Left ventricle myocardium superior (tissue), 1 donor: ENCODE measurements at regions not wholly inside any gene's neighbourhood (a gene's known extent, or its start where the extent isn't known, plus 50 kb on each side); places are given as distances from the start of the nearest gene placed in this dataset.

Experiments
- ATAC-seq: fragments of 200-7000 bp; cut with Tn5 transposase; one replicate; pipeline ENCODE4 v1.9.1; 2020; ENCODE audit warnings: mild to moderate bottlenecking, moderate library complexity
- DNase-seq: peaks from one replicate; pipeline ENCODE4 v3.0.0-alpha.2; 2020
- intact Hi-C: fragments of 100-400 bp; cut with micrococcal nuclease; formaldehyde crosslinking; loops from one replicate; pipeline ENCODE4 v1.11.0; 2022
- donor health status: DM: no; HTN: yes; CAD: no; lungs with severe emphysema.

GRCh38 chr22:49271831-49272230, 555.8 kb downstream of the BRD1 start:
- ATAC-seq (no peak), DNase-seq (no peak)
- intact Hi-C loops: no loop called here

DNA sequence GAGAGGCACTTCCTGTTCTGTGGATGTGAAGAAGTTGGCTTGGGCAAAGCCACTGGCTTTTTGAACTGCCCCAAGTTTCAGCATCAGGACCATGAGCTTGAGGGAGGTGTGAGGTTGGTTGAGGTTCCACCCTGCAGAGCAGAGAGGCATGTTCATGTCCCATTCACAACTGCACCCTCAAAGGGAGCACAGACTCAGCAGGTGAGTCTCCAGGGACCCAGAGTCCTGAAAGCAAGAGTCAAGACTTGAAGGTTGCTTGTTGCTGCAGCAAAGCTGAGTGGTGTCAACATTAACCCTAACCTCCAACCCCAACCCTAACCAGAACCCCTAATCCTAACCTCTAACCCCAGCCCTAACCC, 556.3 kb downstream of the BRD1 start:
- ATAC-seq (no peak), DNase-seq (no peak)
- intact Hi-C loops: no loop called here

GRCh38 chr22:49270595-49271368, 556.9 kb downstream of the BRD1 start:
- intact Hi-C loops: no loop called here
- ATAC-seq: no peak
- DNase-seq: no peak

DNA sequence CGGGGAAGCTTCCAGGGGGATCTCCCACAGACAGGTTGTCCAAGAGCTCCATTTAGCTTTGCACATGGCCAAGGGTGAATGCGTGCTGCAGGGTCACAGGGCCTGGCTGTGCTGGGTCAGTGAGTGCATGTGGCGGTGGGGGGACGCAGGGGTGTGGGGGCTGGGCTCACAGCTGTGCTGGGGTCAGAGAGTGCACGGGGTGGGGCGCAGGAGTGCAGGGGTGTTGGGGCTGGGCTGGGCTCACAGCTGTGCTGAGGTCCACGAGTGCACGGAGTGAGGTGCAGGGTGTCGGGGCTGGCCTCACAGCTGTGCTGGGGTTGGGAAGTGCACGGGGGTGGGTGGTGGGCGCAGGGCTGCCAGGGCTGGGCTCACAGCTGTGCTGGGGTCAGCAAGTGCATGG, 557.7 kb downstream of the BRD1 start:
- intact Hi-C loops: no loop called here
- DNase-seq (no peak), ATAC-seq (no peak)

DNA sequence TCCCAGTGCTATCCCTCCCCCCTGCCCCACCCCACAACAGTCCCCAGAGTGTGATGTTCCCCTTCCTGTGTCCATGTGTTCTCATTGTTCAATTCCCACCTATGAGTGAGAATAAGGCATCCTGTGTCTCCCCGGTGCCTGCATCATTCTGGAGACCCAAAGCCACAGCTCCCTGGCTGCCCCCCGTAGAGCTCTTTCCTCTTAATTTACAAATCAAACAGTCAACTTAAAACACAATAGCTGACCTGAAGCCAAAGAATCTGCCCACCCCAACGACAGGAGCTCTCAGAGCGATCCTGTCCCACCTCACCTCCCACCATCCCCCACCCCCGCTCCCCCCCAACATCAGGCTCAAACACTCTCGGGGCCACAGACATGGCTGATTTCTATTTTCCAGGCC, 558.3 kb downstream of the BRD1 start:
- intact Hi-C loops: no loop called here
- ATAC-seq (no peak), DNase-seq (no peak)

DNA sequence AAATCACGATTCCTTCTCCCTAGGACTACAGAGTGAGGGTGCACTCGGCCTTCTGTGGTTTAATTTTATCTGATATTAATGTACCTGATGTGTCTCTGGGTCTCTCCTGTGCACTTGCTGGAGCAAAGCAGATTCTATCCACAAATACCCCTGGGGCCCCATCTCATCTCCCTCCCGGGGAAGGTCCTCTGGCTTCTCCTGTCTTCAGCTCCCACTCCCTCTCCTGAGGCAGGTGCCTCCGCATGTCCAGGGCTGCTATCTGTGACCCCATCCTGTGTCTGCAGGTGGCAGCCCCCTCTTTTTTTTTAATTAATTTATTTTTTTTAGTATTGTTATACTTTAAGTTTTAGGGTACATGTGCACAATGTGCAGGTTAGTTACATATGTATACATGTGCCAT, 558.7 kb downstream of the BRD1 start:
- no peak for DNase-seq
- intact Hi-C loops: no loop called here
- no peak for ATAC-seq

DNA sequence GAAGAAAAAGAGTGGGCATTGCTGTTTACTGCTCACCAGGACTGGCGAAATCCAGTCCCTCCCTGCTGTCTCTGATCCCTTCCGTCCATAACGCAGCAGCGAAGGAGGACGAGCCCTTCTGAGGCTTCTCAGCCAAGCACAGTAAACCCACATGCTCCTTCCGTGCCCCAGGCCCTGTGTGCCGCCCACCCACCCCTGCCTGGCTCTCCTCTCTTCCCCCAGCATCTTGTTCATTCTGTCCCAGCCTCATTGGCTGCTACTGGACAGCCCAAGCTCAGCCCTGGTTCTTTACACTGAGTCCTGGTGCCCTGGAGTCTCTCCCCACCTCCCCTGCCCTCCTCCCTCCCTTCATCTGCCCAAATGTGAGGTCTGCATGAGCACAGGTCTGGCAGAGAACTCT, 559.7 kb downstream of the BRD1 start:
- intact Hi-C loops: no loop called here
- no peak for ATAC-seq
- DNase-seq: no peak

DNA sequence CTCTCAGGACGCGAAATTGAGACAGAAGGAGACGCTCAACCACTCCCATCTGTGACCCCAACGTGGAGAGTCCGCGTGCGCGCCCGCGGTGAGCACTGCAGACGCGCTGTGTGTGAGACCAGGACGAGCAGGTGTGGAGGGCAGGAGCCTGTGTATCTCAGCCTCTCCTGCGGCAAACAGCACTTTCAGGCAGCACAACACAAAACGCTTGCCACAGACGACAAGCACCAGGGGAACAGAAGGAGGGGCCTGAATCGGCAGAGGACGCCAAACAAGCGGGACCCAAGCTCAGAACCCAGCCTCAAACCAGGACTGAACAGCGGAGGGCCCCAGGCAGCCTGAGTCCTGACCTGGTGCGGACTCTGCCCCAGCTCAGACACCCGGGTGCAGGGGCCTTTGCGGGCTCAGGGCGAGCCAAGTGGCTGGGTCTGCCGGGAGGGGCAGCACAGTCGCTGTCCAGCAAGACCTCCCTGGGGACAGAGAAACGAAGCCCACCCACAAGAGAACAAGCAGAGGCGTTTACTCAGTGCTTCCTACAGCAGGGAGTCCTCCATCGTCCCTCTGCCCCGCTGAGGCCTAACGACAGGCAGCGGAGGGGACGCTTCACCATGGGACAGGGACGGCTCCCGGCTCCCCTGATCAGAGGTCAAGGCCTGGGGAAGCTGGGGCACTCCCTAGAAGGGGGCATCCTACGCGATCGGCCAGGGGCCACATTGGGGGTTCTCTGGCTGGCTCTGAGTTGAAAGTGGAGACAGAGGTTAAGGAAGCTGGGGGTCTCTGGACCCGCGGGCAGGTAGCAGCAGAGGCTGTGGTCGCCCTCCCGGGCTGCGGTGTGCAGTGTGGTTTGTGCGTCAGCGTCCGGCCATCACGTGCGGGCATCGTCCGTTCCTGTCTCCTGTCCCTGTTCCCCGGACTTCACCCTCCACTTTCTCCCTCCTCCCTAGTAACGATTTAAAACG, 560.8 kb downstream of the BRD1 start:
- intact Hi-C loops: no loop called here
- DNase-seq (no peak), ATAC-seq (no peak)

GRCh38 chr22:49264696-49265095, 563.0 kb downstream of the BRD1 start:
- ATAC-seq: no peak
- intact Hi-C loops: no loop called here
- no peak for DNase-seq

DNA sequence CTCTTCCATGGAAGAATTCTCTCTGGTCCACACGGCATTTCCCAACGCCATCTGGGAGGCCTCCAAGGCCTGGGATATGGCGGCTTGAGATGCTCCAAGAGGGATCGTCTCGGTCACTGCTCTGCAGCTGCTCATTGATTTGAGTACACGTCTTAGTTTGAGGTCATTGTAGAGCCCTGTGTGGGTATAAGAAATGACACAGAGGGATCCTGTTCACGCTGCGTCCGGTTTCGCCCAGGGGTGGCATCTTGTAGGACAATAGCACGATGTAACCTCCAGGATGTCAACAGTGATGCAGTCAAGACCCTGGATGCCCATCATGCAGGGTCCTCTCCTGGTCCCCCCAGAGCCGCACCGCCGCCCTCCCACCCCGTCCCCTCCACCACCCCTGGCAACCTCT, 564.6 kb downstream of the BRD1 start:
- no peak for ATAC-seq
- no peak for DNase-seq
- intact Hi-C loops: no loop called here

DNA sequence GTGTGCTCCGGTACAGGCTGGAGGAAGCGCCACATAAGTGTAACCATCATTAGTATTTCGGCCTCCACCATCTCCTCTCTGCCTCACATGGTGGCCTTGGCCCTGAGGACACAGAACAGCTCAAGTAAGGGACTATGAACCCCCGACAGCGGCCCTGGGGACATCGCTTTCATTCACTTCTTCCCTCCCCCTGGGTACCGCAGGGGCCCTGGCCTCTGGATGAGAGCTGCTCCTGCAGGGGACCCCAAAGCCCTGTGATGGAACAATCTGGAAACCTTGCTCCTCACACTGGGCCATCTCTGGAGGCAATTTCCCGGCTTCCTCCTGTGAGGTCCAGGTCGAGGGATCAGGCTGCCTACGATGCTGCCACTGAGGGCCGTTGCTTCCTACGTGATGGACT, 565.5 kb downstream of the BRD1 start:
- no peak for ATAC-seq
- no peak for DNase-seq
- intact Hi-C loops: no loop called here

DNA sequence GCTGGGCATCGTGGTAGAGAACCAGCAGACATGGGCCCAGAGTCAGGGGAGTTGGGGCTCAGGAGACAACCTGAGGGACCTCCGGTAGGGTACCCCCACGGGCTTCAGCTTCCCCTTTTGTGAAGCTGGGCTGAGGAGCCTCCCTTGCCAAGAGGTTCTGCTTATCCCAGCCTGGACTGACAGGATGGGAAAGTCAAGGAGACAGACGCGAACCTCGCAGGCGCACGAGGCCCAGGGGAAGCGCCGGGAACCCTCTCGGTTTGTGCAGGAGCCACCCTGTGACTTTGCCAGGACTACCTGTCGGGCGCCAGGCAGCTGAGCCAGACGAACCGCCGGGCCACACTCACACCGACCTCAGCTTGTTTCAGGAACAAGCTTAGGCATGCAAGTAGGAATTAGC, 566.1 kb downstream of the BRD1 start:
- DNase-seq: no peak

DNA sequence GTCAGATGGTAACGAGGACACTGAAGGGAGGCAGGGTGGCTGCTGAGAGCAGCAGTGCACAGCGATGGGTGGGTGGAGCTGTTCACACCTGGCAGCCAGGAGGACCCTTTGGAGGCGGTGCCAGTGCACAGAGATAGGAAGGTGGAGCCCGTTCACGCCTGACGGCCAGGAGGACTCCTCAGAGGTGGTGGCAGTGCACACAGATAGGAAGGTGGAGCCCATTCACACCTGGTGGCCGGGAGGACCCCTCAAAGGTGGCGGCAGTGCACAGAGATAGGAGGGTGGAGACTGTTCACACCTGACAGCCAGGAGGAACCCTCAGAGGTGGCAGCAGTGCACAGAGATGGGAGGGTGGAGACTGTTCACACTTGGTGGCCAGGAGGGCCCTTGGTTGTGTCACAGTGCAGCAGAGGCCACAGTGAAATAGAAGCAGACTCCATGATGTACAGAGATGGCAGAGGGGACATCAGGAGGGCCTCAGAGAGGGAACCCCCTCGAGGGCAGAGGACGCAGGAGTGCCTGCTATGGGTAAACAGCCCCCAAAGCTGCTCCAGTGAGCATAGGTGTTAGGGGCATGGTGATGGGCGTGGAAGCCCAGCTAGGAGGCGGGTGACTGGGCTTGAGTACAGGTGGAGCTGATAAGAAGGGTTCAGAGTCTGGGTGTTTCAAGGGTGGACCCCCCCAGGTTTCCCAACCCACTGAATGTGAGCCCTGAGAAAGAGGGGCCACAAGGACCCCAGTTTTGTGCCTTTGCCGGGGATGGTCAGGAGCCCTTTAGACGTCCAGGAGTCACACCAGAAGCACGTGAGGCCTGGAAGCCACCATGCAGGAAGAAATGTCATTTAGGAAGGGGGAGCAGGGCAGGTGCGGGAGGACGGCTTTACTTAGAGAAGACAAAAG, 566.7 kb downstream of the BRD1 start:
- intact Hi-C loops: no loop called here
- ATAC-seq: no peak
- no peak for DNase-seq

More for the DNA sequence above, 566.1 kb downstream of the BRD1 start:
- intact Hi-C loops: no loop called here
- ATAC-seq: no peak

DNA sequence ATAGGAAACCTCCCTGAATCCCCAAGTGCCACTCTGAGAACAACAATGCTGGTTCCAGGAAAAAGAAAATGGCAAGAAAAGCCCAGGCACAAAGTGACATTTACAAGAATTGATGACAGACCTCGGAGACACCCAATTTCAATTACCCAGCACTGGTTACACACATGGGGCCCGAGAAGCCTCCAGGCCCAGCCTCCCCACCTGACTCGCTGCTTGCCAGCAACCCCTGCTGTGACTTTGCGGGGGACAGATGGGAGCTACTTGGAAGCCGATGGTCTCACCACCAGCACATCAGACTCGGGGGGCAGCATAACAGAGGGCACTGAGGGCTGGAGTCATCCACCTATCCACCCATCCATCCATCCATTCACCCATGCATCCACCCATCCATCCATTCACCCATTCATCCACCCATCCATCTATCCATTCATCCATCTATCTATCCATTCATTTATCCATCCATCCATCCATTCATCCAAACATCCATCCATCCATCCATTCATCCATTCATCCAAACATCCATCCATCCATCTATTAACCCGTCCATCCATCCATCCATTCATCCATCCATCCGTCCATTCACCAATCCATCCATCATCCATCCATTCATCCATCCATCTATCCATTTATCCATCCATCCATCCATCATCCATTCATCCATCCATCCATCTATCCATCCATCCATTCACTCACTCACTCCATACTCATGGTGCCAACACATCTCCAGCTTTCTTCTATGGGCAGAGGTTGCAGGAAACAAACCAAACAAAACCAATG, 567.6 kb downstream of the BRD1 start:
- DNase-seq: no peak
- ATAC-seq: no peak
- intact Hi-C loops: no loop called here

- intact Hi-C loops: no loop called here
- DNase-seq (no peak), ATAC-seq (no peak)
Observed at GRCh38 chr22:49258107-49259010, 569.3 kb downstream of the BRD1 start.

DNA sequence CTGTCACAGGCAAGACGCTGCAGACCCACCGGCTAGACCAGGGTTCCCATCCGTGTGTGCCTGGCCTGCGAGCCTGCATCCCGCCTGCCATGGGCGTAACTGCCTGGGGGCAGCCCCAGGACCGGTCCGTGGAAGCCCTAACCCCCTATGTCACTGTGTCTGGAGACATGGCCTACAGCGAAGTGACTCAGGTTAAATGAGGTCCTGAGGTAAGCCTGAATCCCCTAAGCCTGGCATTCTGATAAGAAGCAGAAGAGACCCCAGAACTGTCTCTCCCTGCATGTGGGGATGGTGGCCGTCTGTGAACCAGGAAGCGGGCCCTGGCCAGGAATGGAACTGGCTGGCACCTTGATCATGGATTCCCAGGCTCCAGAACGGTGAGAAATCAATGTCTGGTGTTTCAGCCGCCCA, 570.1 kb downstream of the BRD1 start:
- no peak for DNase-seq
- intact Hi-C loops: no loop called here
- no peak for ATAC-seq

DNA sequence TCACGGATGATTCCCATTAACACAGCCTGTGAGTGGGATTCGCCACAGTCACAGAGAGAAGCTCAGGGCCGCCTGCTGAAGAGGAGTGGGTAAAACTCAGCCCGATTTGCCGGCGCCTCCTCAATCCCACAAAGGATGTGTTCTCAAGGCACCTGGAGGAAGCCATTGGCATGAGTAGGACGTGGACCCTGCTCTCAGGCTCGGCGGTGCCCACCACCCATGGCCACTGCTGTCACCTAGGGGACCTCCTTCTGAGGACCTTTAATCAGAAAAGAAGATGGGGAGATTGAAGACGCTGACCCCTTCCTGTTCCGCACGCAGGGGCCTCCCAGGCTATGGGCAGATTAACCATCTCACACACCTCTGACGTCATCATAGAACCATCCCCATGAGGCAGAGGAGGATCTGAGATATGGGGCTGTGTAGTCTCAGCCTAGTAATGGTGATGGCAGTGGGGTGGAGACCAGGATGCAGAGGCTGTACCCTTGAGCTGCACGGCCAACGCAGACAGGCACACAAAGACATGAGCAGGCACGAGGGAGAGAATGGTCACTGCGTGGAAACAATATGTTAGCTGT, 571.8 kb downstream of the BRD1 start:
- DNase-seq (no peak), ATAC-seq (no peak)
- intact Hi-C loops: no loop called here

- DNase-seq: no peak
- intact Hi-C loops: no loop called here
Observed at GRCh38 chr22:49255154-49255553, 572.5 kb downstream of the BRD1 start.

More at GRCh38 chr22:49255154-49255553, 572.5 kb downstream of the BRD1 start:
- ATAC-seq: no peak
